ENCODE measurements at regions not wholly inside any gene's neighbourhood (a gene's known extent, or its start where the extent isn't known, plus 50 kb on each side); places are given as distances from the start of the nearest gene placed in this dataset.

DNA sequence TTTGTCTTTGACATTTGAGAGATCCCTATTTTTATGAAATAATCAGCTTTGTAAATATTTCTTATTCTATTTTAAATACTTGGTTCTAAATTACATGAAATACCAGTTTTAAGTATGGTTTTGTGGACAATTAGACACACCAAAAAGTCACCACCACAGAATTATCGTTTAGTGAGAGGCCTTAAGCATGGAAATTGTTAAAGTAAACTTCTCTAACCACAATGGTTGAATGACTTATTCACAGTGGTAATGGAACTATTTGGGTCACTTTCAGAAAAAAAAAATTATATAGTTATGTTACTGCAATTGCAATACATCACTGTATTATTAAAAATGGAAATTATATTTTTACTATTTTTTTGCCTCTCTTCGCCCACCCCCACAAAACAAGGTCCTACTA is 1252.5 kb downstream of the EFNA5 start:
- H3K4me3 ChIP-seq (ENCODE audit: low read length) = no peak overlapping the region
- TF ChIP-seq, protein P1, sequence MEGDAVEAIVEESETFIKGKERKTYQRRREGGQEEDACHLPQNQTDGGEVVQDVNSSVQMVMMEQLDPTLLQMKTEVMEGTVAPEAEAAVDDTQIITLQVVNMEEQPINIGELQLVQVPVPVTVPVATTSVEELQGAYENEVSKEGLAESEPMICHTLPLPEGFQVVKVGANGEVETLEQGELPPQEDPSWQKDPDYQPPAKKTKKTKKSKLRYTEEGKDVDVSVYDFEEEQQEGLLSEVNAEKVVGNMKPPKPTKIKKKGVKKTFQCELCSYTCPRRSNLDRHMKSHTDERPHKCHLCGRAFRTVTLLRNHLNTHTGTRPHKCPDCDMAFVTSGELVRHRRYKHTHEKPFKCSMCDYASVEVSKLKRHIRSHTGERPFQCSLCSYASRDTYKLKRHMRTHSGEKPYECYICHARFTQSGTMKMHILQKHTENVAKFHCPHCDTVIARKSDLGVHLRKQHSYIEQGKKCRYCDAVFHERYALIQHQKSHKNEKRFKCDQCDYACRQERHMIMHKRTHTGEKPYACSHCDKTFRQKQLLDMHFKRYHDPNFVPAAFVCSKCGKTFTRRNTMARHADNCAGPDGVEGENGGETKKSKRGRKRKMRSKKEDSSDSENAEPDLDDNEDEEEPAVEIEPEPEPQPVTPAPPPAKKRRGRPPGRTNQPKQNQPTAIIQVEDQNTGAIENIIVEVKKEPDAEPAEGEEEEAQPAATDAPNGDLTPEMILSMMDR (conservative IDR thresholded peaks at IDR 0.05; ENCODE audit: low read depth, low read length) = no peak
- DNase-seq (ENCODE audit: low read depth) = no peak

DNA sequence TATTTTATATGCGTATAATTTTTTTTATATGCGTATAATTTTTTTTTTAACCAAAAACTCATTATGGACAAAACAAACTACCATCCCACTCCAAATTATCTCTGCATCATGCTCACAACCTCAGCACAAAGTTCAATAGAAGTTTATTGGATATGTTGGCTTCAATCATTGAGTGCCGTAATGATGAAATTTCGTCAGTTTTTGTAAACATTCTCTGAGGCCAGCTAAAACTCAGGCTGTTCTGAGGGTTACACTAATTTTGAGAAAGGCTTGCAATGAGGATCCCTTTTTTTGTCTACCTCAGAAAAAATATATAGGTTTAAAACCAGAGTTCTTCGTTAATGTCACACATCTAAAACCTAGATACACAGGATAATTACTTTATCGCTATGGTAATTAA is 1253.2 kb downstream of the EFNA5 start:
- DNase-seq (ENCODE audit: low read depth) = no peak
- TF ChIP-seq, protein P1 (conservative IDR thresholded peaks at IDR 0.05; ENCODE audit: low read depth, low read length) = no peak
- H3K4me3 ChIP-seq (ENCODE audit: low read length) = no peak overlapping the region

DNA sequence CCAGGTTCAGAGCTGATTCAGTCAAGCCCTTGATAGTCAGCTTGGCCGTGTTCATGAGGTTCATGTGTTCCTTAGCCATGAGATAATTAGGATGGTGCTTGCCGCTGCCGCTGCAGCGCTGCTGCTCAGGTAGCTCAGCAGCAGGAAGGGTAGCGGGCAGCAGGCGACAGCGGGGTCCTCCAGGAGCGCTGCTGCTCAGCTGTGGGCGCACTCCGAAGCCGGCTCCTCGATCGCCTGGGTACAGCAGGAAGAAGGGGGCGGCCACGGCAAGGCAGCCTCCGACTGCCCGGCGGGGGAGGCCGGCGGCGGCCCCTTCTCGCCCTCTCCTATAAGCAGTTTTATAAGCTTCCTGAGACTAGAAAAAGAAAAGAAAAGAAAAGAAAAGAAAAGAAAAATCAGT is 1253.6 kb downstream of the EFNA5 start:
- TF ChIP-seq, protein P1 (conservative IDR thresholded peaks at IDR 0.05; ENCODE audit: low read depth, low read length) = no peak
- DNase-seq (ENCODE audit: low read depth) = no peak
- H3K4me3 ChIP-seq (ENCODE audit: low read length) = no peak overlapping the region

DNA sequence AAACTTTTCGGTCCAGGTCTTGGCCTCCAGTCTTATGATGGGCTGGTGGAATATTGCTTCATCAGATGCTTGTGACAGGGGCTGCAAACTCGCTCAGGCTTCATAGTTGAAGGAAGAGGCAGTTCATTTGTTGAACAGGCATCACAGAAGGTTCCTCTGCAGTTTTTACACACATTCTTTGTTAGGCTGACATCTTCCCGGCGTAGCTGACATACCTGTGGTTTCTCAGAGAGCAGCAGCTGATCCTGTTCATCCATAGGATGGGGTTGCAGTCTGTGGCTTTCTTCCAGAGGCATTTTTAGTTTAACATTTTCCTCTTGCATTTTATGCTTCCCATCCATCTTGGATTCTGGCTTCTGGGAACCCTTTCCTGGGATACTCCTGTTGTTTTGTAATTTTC is 1255.2 kb downstream of the EFNA5 start:
- no peak overlapping the region for H3K4me3 ChIP-seq (ENCODE audit: low read length)
- DNase-seq (ENCODE audit: low read depth) = peak; percentile 39
- TF ChIP-seq, protein P1 (conservative IDR thresholded peaks at IDR 0.05; ENCODE audit: low read depth, low read length) = no peak

DNA sequence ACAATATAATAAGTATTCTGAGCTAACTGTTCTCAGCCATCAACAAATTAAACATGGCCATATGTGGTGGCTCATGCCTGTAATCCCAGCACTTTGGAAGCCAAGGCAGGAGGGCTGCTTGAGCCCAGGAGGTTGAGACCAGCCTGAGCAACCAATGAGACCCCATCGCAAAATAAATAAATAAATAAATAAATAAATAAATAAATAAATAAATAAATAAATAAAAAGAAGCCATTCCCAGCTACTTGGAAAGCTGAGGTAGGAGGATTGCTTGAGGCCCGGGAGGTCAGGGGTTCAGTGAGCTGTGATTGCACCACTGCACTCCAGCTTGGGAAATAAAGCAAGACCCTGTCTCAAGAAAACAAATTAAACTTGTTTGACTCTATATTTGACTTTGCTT is 1256.4 kb downstream of the EFNA5 start:
- TF ChIP-seq, protein P1 (conservative IDR thresholded peaks at IDR 0.05; ENCODE audit: low read depth, low read length) = no peak
- no peak overlapping the region for H3K4me3 ChIP-seq (ENCODE audit: low read length)
- no peak for DNase-seq (ENCODE audit: low read depth)

DNA sequence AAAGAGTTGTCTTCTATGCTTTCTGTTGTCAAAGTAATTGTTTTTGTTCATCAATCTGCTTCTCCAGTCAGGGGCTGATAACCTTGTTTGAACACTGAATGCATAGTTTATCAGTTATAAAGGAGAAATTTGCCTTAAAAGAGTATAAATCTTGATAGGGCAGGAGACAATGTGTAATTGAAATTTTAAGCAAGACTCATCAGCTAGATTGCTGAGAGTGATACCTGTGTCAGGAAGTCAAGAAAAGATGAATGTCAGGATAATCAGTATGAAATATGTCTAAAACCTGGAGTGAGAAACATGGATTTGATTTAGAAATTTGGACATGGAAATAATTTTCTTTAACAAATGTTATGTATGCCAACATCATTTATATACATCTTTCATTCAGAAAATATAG is 1258.1 kb downstream of the EFNA5 start:
- TF ChIP-seq, protein P1 (conservative IDR thresholded peaks at IDR 0.05; ENCODE audit: low read depth, low read length) = no peak
- no peak for DNase-seq (ENCODE audit: low read depth)
- H3K4me3 ChIP-seq (ENCODE audit: low read length) = no peak overlapping the region

DNA sequence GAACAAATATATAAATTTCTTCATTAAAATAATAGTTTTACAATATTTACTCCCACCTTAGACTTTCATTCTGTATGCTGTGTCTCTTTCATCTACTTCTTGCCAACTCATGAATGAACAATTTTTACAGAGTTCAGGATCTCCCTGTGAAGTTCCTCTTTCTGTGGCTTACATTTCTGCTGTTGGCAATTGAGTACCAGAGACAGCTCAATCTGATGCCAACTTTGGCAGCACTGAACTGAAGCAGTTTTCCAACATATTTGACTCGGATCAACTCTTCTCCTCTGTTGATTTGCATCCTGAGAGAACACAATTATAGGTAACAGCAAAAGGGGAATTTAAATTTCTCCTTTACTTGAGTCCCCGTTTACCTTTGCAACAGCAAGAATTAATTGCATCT is 1262.2 kb downstream of the EFNA5 start:
- no peak for DNase-seq (ENCODE audit: low read depth)
- H3K4me3 ChIP-seq (ENCODE audit: low read length) = no peak overlapping the region

More for the DNA sequence above, 1262.2 kb downstream of the EFNA5 start:
- TF ChIP-seq, protein P1 (conservative IDR thresholded peaks at IDR 0.05; ENCODE audit: low read depth, low read length) = no peak
